A549 (cell line): ENCODE measurements at regions not wholly inside any gene's neighbourhood (a gene's known extent, or its start where the extent isn't known, plus 50 kb on each side); places are given as distances from the start of the nearest gene placed in this dataset.

Experiments used
- ATAC-seq, 2 experiments: fragments of 200-7000 bp in 1 of 2; fragments of >200 bp in 1 of 2; cut with Nextera tagmentation in 1 of 2; cut with Tn5 transposase in 1 of 2; 3 replicates each; pipeline versions ENCODE4 v1.8.0 to v1.9.1; 2018 to 2020; ENCODE audit warnings: mild to moderate bottlenecking in 1 of 2, moderate library complexity in 1 of 2
- CTCF ChIA-PET: fragments of 300-600 bp; sonication (Branson Sonifier 250); formaldehyde crosslinking; extraction: SDS; loops from one replicate; lab custom pipeline; 2021; ENCODE audit warnings: antibody characterized with exemption, inconsistent platforms; lab: Yijun Ruan, JAX
- POLR2A ChIA-PET: fragments of 350-600 bp; formaldehyde crosslinking; extraction: SDS; loops from one replicate; lab custom pipeline; 2021; ENCODE audit warnings: antibody characterized with exemption, inconsistent platforms; lab: Yijun Ruan, JAX
- DNase-seq, 2 experiments: peaks; one replicate each; pipeline versions ENCODE4 v3.0.0 to v3.0.0-alpha.2; 2011 to 2016; ENCODE audit warnings: low read depth in 1 of 2, low spot score in 1 of 2
- FAIRE-seq: peaks from 2 replicates; lab custom pipeline; 2011; peaks lifted over from hg19 to GRCh38; lab: Jason Lieb, UNC
- H3K27ac ChIP-seq, 2 experiments: fragments of >200 bp; sonication (Bioruptor Twin); formaldehyde crosslinking; 3 replicates each; pipeline ENCODE4 v1.5.1; 2016 to 2017
- H3K4me1 ChIP-seq: fragments of >200 bp; sonication (Bioruptor Twin); formaldehyde crosslinking; 3 replicates; pipeline ENCODE4 v1.6.1; 2016
- H3K4me2 ChIP-seq: fragments of >200 bp; sonication (Bioruptor Twin); formaldehyde crosslinking; 3 replicates; pipeline ENCODE4 v1.6.1; 2016
- H3K4me3 ChIP-seq: fragments of >200 bp; sonication (Bioruptor Twin); formaldehyde crosslinking; 3 replicates; pipeline ENCODE4 v1.5.1; 2016
- H3K9me3 ChIP-seq: fragments of >200 bp; sonication (Bioruptor Twin); formaldehyde crosslinking; 3 replicates; pipeline ENCODE4 v1.6.1; 2016
- BHLHE40 ChIP-seq: IDR thresholded peaks from 2 replicates; pipeline ENCODE4 v1.6.1; 2012; ENCODE audit warnings: low read depth, low read length, inconsistent platforms
- CBX2 ChIP-seq: fragments of 200-600 bp; sonication (generic); IDR thresholded peaks from 2 replicates; pipeline ENCODE4 v1.6.1; 2016; ENCODE audit warnings: low read depth, mild to moderate bottlenecking, borderline replicate concordance
- EP300 ChIP-seq, 2 experiments: fragments of >200 bp; sonication (Bioruptor Twin); formaldehyde crosslinking; IDR thresholded peaks; 2 replicates in 1 of 2; 3 replicates in 1 of 2; pipeline ENCODE4 v1.6.1; 2016 to 2017
- FOSB ChIP-seq: fragments of 250-450 bp; sonication (Bioruptor Pico); IDR thresholded peaks from 2 replicates; pipeline ENCODE4 v1.5.0; 2020; ENCODE audit warnings: mild to moderate bottlenecking, moderate library complexity
- FOSL2 ChIP-seq, 2 experiments: fragments of 450-650 bp in 1 of 2; fragments of >200 bp in 1 of 2; sonication (Bioruptor Twin) in 1 of 2; formaldehyde crosslinking; IDR thresholded peaks; 2 replicates each; pipeline versions ENCODE4 v1.5.0 to v1.6.1; 2016 to 2020; ENCODE audit warnings: mild to moderate bottlenecking in 1 of 2, moderate library complexity in 1 of 2
- GATA3 ChIP-seq: IDR thresholded peaks from 2 replicates; pipeline ENCODE4 v1.6.1; 2012; ENCODE audit warnings: borderline replicate concordance
- HMGXB4 ChIP-seq: fragments of 250-450 bp; sonication (Bioruptor Pico); IDR thresholded peaks from 2 replicates; pipeline ENCODE4 v1.5.0; 2021; ENCODE audit warnings: mild to moderate bottlenecking, moderate library complexity, borderline replicate concordance
- HOXB13 ChIP-seq: fragments of 250-450 bp; sonication (Bioruptor Pico); IDR thresholded peaks from 2 replicates; pipeline ENCODE4 v1.5.0; 2020; ENCODE audit warnings: low read depth, mild to moderate bottlenecking, moderate library complexity
- HOXB5 ChIP-seq: fragments of 250-450 bp; sonication (Bioruptor Pico); IDR thresholded peaks from 2 replicates; pipeline ENCODE4 v1.5.0; 2020; ENCODE audit warnings: mild to moderate bottlenecking, moderate library complexity
- MAZ ChIP-seq: fragments of 150-350 bp; IDR thresholded peaks from 2 replicates; pipeline ENCODE4 v1.6.1; 2014; ENCODE audit warnings: antibody characterized with exemption, low read depth, low read length, borderline replicate concordance
- MYC ChIP-seq: IDR thresholded peaks from 2 replicates; pipeline ENCODE4 v1.6.1; 2012; ENCODE audit warnings: mild to moderate bottlenecking, inconsistent platforms, low read length, improper control_type of control experiment, borderline replicate concordance
- POLR2AphosphoS2 ChIP-seq: conservative IDR thresholded peaks from 2 replicates; pipeline ENCODE4 v1.6.1; 2012; ENCODE audit warnings: low read length, improper control_type of control experiment, inconsistent platforms
- RARB ChIP-seq: fragments of 250-450 bp; sonication (Bioruptor Pico); IDR thresholded peaks from 2 replicates; pipeline ENCODE4 v1.8.0; 2021; ENCODE audit warnings: mild to moderate bottlenecking, moderate library complexity
- WGBS: methylation state at CpG from one replicate; pipeline ENCODE4 v1.1.6; 2017; ENCODE audit errors: missing lambda C conversion rate; 5-methylcytosine and 5-hydroxymethylcytosine counted together
- TF ChIP-seq, protein P1 (sequence below): fragments of 200-600 bp; sonication (generic); IDR thresholded peaks from 2 replicates; pipeline ENCODE4 v1.6.1; 2016; ENCODE audit warnings: antibody characterized with exemption, mild to moderate bottlenecking, moderate library complexity

- 50% methylated on average over 5 of the region's 5 CpGs for WGBS
Observed at GRCh38 chr2:145875016-145875415, 1355.1 kb upstream of the ZEB2 start.

GRCh38 chr2:145874466-145874865 lies 1354.5 kb upstream of the ZEB2 start:
- no peak for TF ChIP-seq POLR2AphosphoS2
- TF ChIP-seq HOXB5 (CRISPR knock-in tag), result no peak
- TF ChIP-seq, protein P1, sequence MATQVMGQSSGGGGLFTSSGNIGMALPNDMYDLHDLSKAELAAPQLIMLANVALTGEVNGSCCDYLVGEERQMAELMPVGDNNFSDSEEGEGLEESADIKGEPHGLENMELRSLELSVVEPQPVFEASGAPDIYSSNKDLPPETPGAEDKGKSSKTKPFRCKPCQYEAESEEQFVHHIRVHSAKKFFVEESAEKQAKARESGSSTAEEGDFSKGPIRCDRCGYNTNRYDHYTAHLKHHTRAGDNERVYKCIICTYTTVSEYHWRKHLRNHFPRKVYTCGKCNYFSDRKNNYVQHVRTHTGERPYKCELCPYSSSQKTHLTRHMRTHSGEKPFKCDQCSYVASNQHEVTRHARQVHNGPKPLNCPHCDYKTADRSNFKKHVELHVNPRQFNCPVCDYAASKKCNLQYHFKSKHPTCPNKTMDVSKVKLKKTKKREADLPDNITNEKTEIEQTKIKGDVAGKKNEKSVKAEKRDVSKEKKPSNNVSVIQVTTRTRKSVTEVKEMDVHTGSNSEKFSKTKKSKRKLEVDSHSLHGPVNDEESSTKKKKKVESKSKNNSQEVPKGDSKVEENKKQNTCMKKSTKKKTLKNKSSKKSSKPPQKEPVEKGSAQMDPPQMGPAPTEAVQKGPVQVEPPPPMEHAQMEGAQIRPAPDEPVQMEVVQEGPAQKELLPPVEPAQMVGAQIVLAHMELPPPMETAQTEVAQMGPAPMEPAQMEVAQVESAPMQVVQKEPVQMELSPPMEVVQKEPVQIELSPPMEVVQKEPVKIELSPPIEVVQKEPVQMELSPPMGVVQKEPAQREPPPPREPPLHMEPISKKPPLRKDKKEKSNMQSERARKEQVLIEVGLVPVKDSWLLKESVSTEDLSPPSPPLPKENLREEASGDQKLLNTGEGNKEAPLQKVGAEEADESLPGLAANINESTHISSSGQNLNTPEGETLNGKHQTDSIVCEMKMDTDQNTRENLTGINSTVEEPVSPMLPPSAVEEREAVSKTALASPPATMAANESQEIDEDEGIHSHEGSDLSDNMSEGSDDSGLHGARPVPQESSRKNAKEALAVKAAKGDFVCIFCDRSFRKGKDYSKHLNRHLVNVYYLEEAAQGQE, result no peak
- TF ChIP-seq MYC, result no peak
- no peak for TF ChIP-seq FOSL2 (IDR thresholded peaks at IDR 0.05)
- TF ChIP-seq FOSL2 (CRISPR knock-in tag; IDR thresholded peaks at IDR 0.05), result no peak
- TF ChIP-seq RARB (CRISPR knock-in tag), result no peak
- TF ChIP-seq FOSB (CRISPR knock-in tag), result no peak
- no peak for TF ChIP-seq GATA3
- TF ChIP-seq BHLHE40, result no peak
- Histone ChIP-seq H3K4me1 (peaks cover 7% of the 10 kb centered on the region; the same call in 2 of the 3 replicates), H3K4me3 (no peak overlapping the region), H3K27ac (no peak overlapping the region), H3K4me2 (no peak overlapping the region), H3K9me3 (no peaks in the 10 kb centered on the region)
- CTCF ChIA-PET, result no interaction called here
- POLR2A ChIA-PET, result no interaction called here
- DNase-seq (no peak), ATAC-seq (no peak), FAIRE-seq (no peak)
- WGBS, result 48% methylated on average over 1 of the region's 1 CpG

More at GRCh38 chr2:145875016-145875415, 1355.1 kb upstream of the ZEB2 start:
- Histone ChIP-seq H3K4me1 (peaks cover 7% of the 10 kb centered on the region; the same call in 2 of the 3 replicates), H3K4me3 (no peak overlapping the region), H3K27ac (no peak overlapping the region), H3K9me3 (no peaks in the 10 kb centered on the region), H3K4me2 (no peak overlapping the region)
- ChIA-PET CTCF (no interaction called here), POLR2A (no interaction called here)
- no peak for ATAC-seq
- no peak for DNase-seq
- no peak for FAIRE-seq
- TF ChIP-seq CBX2 (no peak), HMGXB4 (CRISPR knock-in tag) (no peak), POLR2AphosphoS2 (no peak), FOSL2 (IDR thresholded peaks at IDR 0.05) (no peak), FOSL2 (CRISPR knock-in tag; IDR thresholded peaks at IDR 0.05) (no peak), HOXB5 (CRISPR knock-in tag) (no peak)

- H3K4me2 ChIP-seq, result no peak overlapping the region
- ATAC-seq (no peak), DNase-seq (no peak), FAIRE-seq (no peak)
- H3K27ac ChIP-seq, result no peak overlapping the region
- H3K9me3 ChIP-seq, result no peaks in the 10 kb centered on the region
- TF ChIP-seq EP300 (IDR thresholded peaks at IDR 0.05) (no peak), HOXB13 (CRISPR knock-in tag) (no peak), MAZ (no peak)
- TF ChIP-seq, protein P1, result no peak
- H3K4me3 ChIP-seq, result no peak overlapping the region
- ChIA-PET CTCF (interaction anchor here (0.6 kb wide), 1 partner anchor 28 kb away, joined by 5 read pairs; no protein-coding TSS in a partner anchor), POLR2A (no interaction called here)
- no peaks in the 10 kb centered on the region for H3K4me1 ChIP-seq
- 82% methylated on average over 3 of the region's 3 CpGs for WGBS
Observed at GRCh38 chr2:145864501-145864900, 1344.6 kb upstream of the ZEB2 start.
